H1 (cell line): ENCODE measurements at regions not wholly inside any gene's neighbourhood (a gene's known extent, or its start where the extent isn't known, plus 50 kb on each side); places are given as distances from the start of the nearest gene placed in this dataset.
"Not testable (repeated sequence)": the region's sequence is repeated elsewhere in the genome, so short reads cannot be mapped to it uniquely, and the experiment has no call there.

ENCODE experiments used
- CTCF ChIA-PET: fragments of 300-600 bp; sonication (Branson Sonifier 250); formaldehyde crosslinking; loops from one replicate; lab custom pipeline; 2021; ENCODE audit not compliant: partially characterized antibody; lab: Charles Lee
- POLR2A ChIA-PET: fragments of 300-600 bp; sonication (Branson Sonifier 250); formaldehyde crosslinking; loops from one replicate; lab custom pipeline; 2021; ENCODE audit warnings: inconsistent platforms; ENCODE audit not compliant: partially characterized antibody; lab: Charles Lee
- DNase-seq, 2 experiments: peaks; one replicate each; pipeline versions ENCODE4 v3.0.0 to v3.0.0-alpha.2; 2010 to 2022; ENCODE audit warnings: low spot score in 2 of 2, low read depth in 1 of 2, mixed read lengths in 1 of 2
- FAIRE-seq: peaks from 2 replicates; lab custom pipeline; 2011; peaks lifted over from hg19 to GRCh38; lab: Jason Lieb, UNC
- H2AFZ ChIP-seq: 2 replicates; pipeline ENCODE4 v1.8.1; 2012; ENCODE audit warnings: low read length, inconsistent platforms
- H2AK5ac ChIP-seq: 2 replicates; pipeline ENCODE4 v1.6.1; 2013; ENCODE audit warnings: low read depth, low read length
- H2BK120ac ChIP-seq: replicated peaks from 2 replicates; pipeline ENCODE3; 2013; ENCODE audit warnings: low read depth, low read length, inconsistent platforms
- H2BK12ac ChIP-seq: 2 replicates; pipeline ENCODE4 v1.6.1; 2013; ENCODE audit warnings: low read depth, low read length
- H2BK15ac ChIP-seq: 2 replicates; pipeline ENCODE4 v1.6.1; 2013; ENCODE audit warnings: low read length
- H2BK20ac ChIP-seq: 2 replicates; pipeline ENCODE4 v1.6.1; 2013; ENCODE audit warnings: low read length
- H2BK5ac ChIP-seq: 2 replicates; pipeline ENCODE4 v1.6.1; 2013; ENCODE audit warnings: low read depth, low read length
- H3K14ac ChIP-seq: 2 replicates; pipeline ENCODE4 v1.6.1; 2013; ENCODE audit warnings: inconsistent platforms; ENCODE audit not compliant: insufficient read length
- H3K18ac ChIP-seq: 2 replicates; pipeline ENCODE4 v1.6.1; 2013; ENCODE audit warnings: low read length; ENCODE audit errors: extremely low read depth
- H3K23ac ChIP-seq: 2 replicates; pipeline ENCODE4 v1.6.1; 2013; ENCODE audit warnings: inconsistent platforms; ENCODE audit not compliant: insufficient read length
- H3K23me2 ChIP-seq: 2 replicates; pipeline ENCODE4 v1.6.1; 2013; ENCODE audit warnings: low read depth, low read length
- H3K27ac ChIP-seq: 2 replicates; pipeline ENCODE4 v1.6.1; 2011; ENCODE audit warnings: low read depth, low read length, inconsistent platforms
- H3K27me3 ChIP-seq, 4 experiments: replicated peaks in 1 of 4; 1 replicate in 1 of 4; 2 replicates in 3 of 4; pipeline versions ENCODE4 v1.6.1 to v1.8.1; 2011 to 2013; ENCODE audit warnings: low read length in 3 of 4, mild to moderate bottlenecking in 3 of 4, inconsistent platforms in 2 of 4, mixed read lengths in 2 of 4, moderate library complexity in 1 of 4; ENCODE audit not compliant: control insufficient read depth in 3 of 4, insufficient read depth in 3 of 4; ENCODE audit errors: extremely low read depth in 1 of 4
- H3K36me3 ChIP-seq, 4 experiments: 2 replicates each; pipeline versions ENCODE4 v1.6.1 to v1.8.1; 2011 to 2013; ENCODE audit warnings: mild to moderate bottlenecking in 4 of 4, low read length in 3 of 4, moderate library complexity in 2 of 4, control low read depth in 1 of 4, inconsistent platforms in 1 of 4; ENCODE audit not compliant: insufficient read depth in 4 of 4, control insufficient read depth in 2 of 4
- H3K4ac ChIP-seq: replicated peaks from 2 replicates; pipeline ENCODE3; 2013; ENCODE audit warnings: low read length, low read depth, mixed read lengths, inconsistent platforms; ENCODE audit not compliant: insufficient read length
- H3K4me1 ChIP-seq, 4 experiments: replicated peaks in 1 of 4; 1 replicate in 1 of 4; 2 replicates in 3 of 4; pipeline versions ENCODE4 v1.6.1 to v1.8.1; 2011 to 2013; ENCODE audit warnings: low read length in 3 of 4, inconsistent platforms in 2 of 4, mixed read lengths in 1 of 4; ENCODE audit not compliant: insufficient read depth in 4 of 4, control insufficient read depth in 3 of 4
- H3K4me2 ChIP-seq, 2 experiments: 2 replicates each; pipeline versions ENCODE4 v1.6.1 to v1.8.1; 2011 to 2013; ENCODE audit warnings: low read depth in 2 of 2, low read length in 2 of 2, control low read depth in 1 of 2, inconsistent platforms in 1 of 2, mild to moderate bottlenecking in 1 of 2; ENCODE audit not compliant: insufficient read depth in 1 of 2
- H3K4me3 ChIP-seq, 4 experiments: fragments of 200-600, 300-600 bp in 1 of 4; sonication (generic), shearing (Covaris generic), sonication (Bioruptor Twin) in 1 of 4; 2 replicates each; pipeline versions ENCODE4 v1.5.1 to v1.8.1; 2011 to 2016; ENCODE audit warnings: low read length in 4 of 4, low read depth in 3 of 4, control low read depth in 2 of 4, inconsistent platforms in 2 of 4, mild to moderate bottlenecking in 2 of 4, mixed read lengths in 1 of 4, moderate library complexity in 1 of 4; ENCODE audit not compliant: insufficient read depth in 2 of 4; ENCODE audit errors: extremely low read depth in 1 of 4
- H3K56ac ChIP-seq: replicated peaks from 2 replicates; pipeline ENCODE3; 2013; ENCODE audit warnings: low read depth, mild to moderate bottlenecking, mixed read lengths, low read length, inconsistent platforms; ENCODE audit not compliant: insufficient read length
- H3K79me1 ChIP-seq: 2 replicates; pipeline ENCODE4 v1.6.1; 2013; ENCODE audit warnings: low read depth, low read length, control low read depth
- H3K79me2 ChIP-seq, 2 experiments: 2 replicates each; pipeline versions ENCODE4 v1.6.1 to v1.8.1; 2012 to 2013; ENCODE audit warnings: low read length in 2 of 2, mild to moderate bottlenecking in 2 of 2, inconsistent platforms in 1 of 2; ENCODE audit not compliant: insufficient read depth in 2 of 2, control insufficient read depth in 1 of 2
- H3K9ac ChIP-seq, 4 experiments: replicated peaks in 1 of 4; 1 replicate in 1 of 4; 2 replicates in 3 of 4; pipeline versions ENCODE4 v1.6.1 to v1.8.1; 2011 to 2013; ENCODE audit warnings: low read depth in 3 of 4, low read length in 3 of 4, control low read depth in 2 of 4, mild to moderate bottlenecking in 2 of 4, moderate library complexity in 2 of 4, inconsistent platforms in 1 of 4; ENCODE audit errors: extremely low read depth in 1 of 4
- H3K9me3 ChIP-seq, 2 experiments: 2 replicates each; pipeline versions ENCODE4 v1.6.1 to v1.8.1; 2012 to 2013; ENCODE audit warnings: mild to moderate bottlenecking in 2 of 2, moderate library complexity in 2 of 2, control low read depth in 1 of 2, inconsistent platforms in 1 of 2, low read depth in 1 of 2, low read length in 1 of 2, mixed read lengths in 1 of 2; ENCODE audit not compliant: insufficient read depth in 2 of 2
- H4K20me1 ChIP-seq, 2 experiments: replicated peaks in 1 of 2; 2 replicates each; pipeline versions ENCODE3 to v1.8.1; 2011 to 2013; ENCODE audit warnings: inconsistent platforms in 2 of 2, low read length in 2 of 2, mild to moderate bottlenecking in 1 of 2; ENCODE audit not compliant: insufficient read depth in 2 of 2, control insufficient read depth in 1 of 2
- H4K5ac ChIP-seq: 2 replicates; pipeline ENCODE4 v1.6.1; 2013; ENCODE audit warnings: low read length, low read depth, mixed read lengths, inconsistent platforms; ENCODE audit not compliant: insufficient read length
- H4K8ac ChIP-seq: 2 replicates; pipeline ENCODE4 v1.8.0; 2013; ENCODE audit warnings: mild to moderate bottlenecking, moderate library complexity, low read length, inconsistent platforms; ENCODE audit not compliant: insufficient read depth; ENCODE audit errors: extremely low read depth
- H4K91ac ChIP-seq: replicated peaks from 2 replicates; pipeline ENCODE3; 2013; ENCODE audit warnings: low read length, mixed read lengths, inconsistent platforms; ENCODE audit not compliant: insufficient read length
- WGBS, 2 experiments: shearing (Covaris generic) in 1 of 2; methylation state at CpG; one replicate each; pipeline versions ENCODE4 v1.1.6 to v1.1.7; 2013 to 2015; ENCODE audit warnings: low lambda C conversion rate in 2 of 2, mixed read lengths in 2 of 2, inconsistent platforms in 1 of 2, low coverage in 1 of 2, missing lambda C conversion rate in 1 of 2; ENCODE audit not compliant: insufficient replicate concordance in 2 of 2, insufficient coverage in 1 of 2, insufficient read length in 1 of 2; ENCODE audit errors: extremely low coverage in 1 of 2, missing lambda C conversion rate in 1 of 2; 5-methylcytosine and 5-hydroxymethylcytosine counted together

DNA sequence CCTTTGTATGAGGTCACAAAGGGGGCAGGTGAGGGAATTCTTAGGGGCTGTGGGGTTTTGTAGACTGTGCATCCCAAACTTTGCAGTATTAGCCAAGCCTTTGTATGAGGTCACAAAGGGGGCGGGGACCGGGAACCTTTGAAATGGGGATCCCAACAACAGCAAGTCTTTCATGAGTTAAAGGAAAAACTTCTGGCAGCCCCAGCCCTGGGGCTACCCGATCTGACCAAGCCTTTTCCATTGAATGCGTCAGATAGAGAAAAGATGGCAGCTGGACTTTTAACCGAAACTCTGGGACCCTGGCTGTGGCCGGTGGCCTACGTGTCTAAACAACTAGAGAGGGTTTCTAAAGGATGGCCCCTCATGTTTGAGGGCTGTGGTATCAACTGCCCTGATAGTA is 79.0 kb upstream of the RUBCNL start:
- WGBS, 2 experiments = 89% methylated on average over 5 of the region's 7 CpGs; no CpG with 5 or more reads in 1 of the 2 experiments
- H2BK12ac ChIP-seq, H2BK5ac ChIP-seq, H2BK120ac ChIP-seq, H3K56ac ChIP-seq, H3K9ac ChIP-seq, H2BK20ac ChIP-seq, H3K4me2 ChIP-seq, H3K36me3 ChIP-seq, H4K91ac ChIP-seq, H3K4ac ChIP-seq, H3K9me3 ChIP-seq, H4K20me1 ChIP-seq, H2AK5ac ChIP-seq, H3K23me2 ChIP-seq, DNase-seq, H2AFZ ChIP-seq, H3K79me2 ChIP-seq, H3K27me3 ChIP-seq, H3K79me1 ChIP-seq, H3K4me1 ChIP-seq, H3K18ac ChIP-seq, FAIRE-seq, CTCF ChIA-PET, H3K4me3 ChIP-seq, H4K5ac ChIP-seq, H2BK15ac ChIP-seq, H4K8ac ChIP-seq, H3K14ac ChIP-seq, H3K23ac ChIP-seq, POLR2A ChIA-PET, H3K27ac ChIP-seq: not testable (repeated sequence)
